GM12878 (cell line): ENCODE measurements at regions not wholly inside any gene's neighbourhood (a gene's known extent, or its start where the extent isn't known, plus 50 kb on each side); places are given as distances from the start of the nearest gene placed in this dataset.

ENCODE experiments used
- ATAC-seq: fragments of 200-7000 bp; cut with Tn5 transposase; 3 replicates; pipeline ENCODE4 v1.9.1; 2020; ENCODE audit warnings: mild to moderate bottlenecking, moderate library complexity
- BruUV-seq: library from RNA; stranded (reverse); fragments of 400-500 nt; replicated peaks from 2 replicates; lab custom pipeline; 2021; lab: Mats Ljungman, UMichigan
- CTCF ChIA-PET: fragments of 300-600 bp; sonication (Branson Sonifier 250); formaldehyde crosslinking; extraction: SDS; loops from one replicate; lab custom pipeline; 2021; ENCODE audit warnings: inconsistent platforms; lab: Yijun Ruan, JAX
- POLR2A ChIA-PET: fragments of 350-600 bp; formaldehyde crosslinking; extraction: SDS; loops from one replicate; lab custom pipeline; 2021; ENCODE audit warnings: inconsistent platforms; lab: Charles Lee
- RAD21 ChIA-PET: fragments of 300-600 bp; sonication (Branson Sonifier 250); formaldehyde crosslinking; loops from one replicate; lab custom pipeline; 2023; ENCODE audit warnings: antibody characterized with exemption; ENCODE audit not compliant: unreplicated experiment; lab: Charles Lee
- SMC1A ChIA-PET: fragments of 300-600 bp; sonication (Branson Sonifier 250); formaldehyde crosslinking; loops from one replicate; lab custom pipeline; 2023; ENCODE audit not compliant: unreplicated experiment, uncharacterized antibody; lab: Charles Lee
- DNase-seq: peaks from one replicate; pipeline ENCODE4 v3.0.0-alpha.2; 2011; ENCODE audit warnings: low read depth, low spot score
- FAIRE-seq: peaks from 3 replicates; lab custom pipeline; 2011; peaks lifted over from hg19 to GRCh38; lab: Jason Lieb, UNC
- H2AFZ ChIP-seq: 2 replicates; pipeline ENCODE4 v1.6.0; 2011; ENCODE audit warnings: low read depth, low read length, control low read depth; ENCODE audit not compliant: control insufficient read depth
- H3K27ac ChIP-seq: 2 replicates; pipeline ENCODE4 v1.5.1; 2011; ENCODE audit warnings: control low read depth; ENCODE audit not compliant: control insufficient read depth, insufficient read depth
- H3K27me3 ChIP-seq, 2 experiments: replicated peaks in 1 of 2; 2 replicates each; pipeline versions ENCODE4 v1.6.0 to v1.6.1; 2011; ENCODE audit warnings: low read length in 1 of 2; ENCODE audit not compliant: control insufficient read depth in 2 of 2, insufficient read depth in 2 of 2
- H3K36me3 ChIP-seq, 2 experiments: 2 replicates each; pipeline ENCODE4 v1.5.1; 2011; ENCODE audit warnings: low read length in 1 of 2; ENCODE audit not compliant: control insufficient read depth in 2 of 2, insufficient read depth in 2 of 2
- H3K4me1 ChIP-seq: 2 replicates; pipeline ENCODE4 v1.6.1; 2011; ENCODE audit warnings: mild to moderate bottlenecking, low read length, moderate library complexity, mixed read lengths; ENCODE audit not compliant: control insufficient read depth, insufficient read depth
- H3K4me2 ChIP-seq: 2 replicates; pipeline ENCODE4 v1.6.0; 2011; ENCODE audit warnings: control low read depth; ENCODE audit not compliant: control insufficient read depth, insufficient read depth
- H3K4me3 ChIP-seq: fragments of 200-600 bp; sonication (generic); 2 replicates; pipeline ENCODE4 v1.5.1; 2016
- H3K79me2 ChIP-seq: 2 replicates; pipeline ENCODE4 v1.6.0; 2011; ENCODE audit warnings: low read length; ENCODE audit not compliant: control insufficient read depth, insufficient read depth
- H3K9ac ChIP-seq: 2 replicates; pipeline ENCODE4 v1.8.0; 2011; ENCODE audit warnings: low read length, control low read depth, mixed read lengths; ENCODE audit not compliant: control insufficient read depth, insufficient read depth
- H3K9me3 ChIP-seq: replicated peaks from 3 replicates; pipeline ENCODE4 v1.5.1; 2011; ENCODE audit warnings: mild to moderate bottlenecking, low read length; ENCODE audit not compliant: control insufficient read depth, insufficient read depth
- H4K20me1 ChIP-seq: 2 replicates; pipeline ENCODE4 v1.6.0; 2011; ENCODE audit not compliant: control insufficient read depth, insufficient read depth
- CHD4 ChIP-seq: fragments of 200-600 bp; sonication (generic); IDR thresholded peaks from 2 replicates; pipeline ENCODE4 v1.6.1; 2016; ENCODE audit warnings: mild to moderate bottlenecking
- EP300 ChIP-seq, 2 experiments: fragments of 150-350 bp in 1 of 2; IDR thresholded peaks; 2 replicates each; pipeline ENCODE4 v1.6.1; 2011 to 2012; ENCODE audit warnings: low read depth in 2 of 2, low read length in 2 of 2, borderline replicate concordance in 1 of 2, improper control_type of control experiment in 1 of 2, inconsistent platforms in 1 of 2; ENCODE audit not compliant: control insufficient read depth in 1 of 2
- HDAC6 ChIP-seq: fragments of 200-600 bp; sonication (generic); IDR thresholded peaks from one replicate; pipeline ENCODE4 v1.8.0; 2017; ENCODE audit warnings: antibody characterized with exemption; ENCODE audit not compliant: unreplicated experiment
- NFXL1 ChIP-seq: fragments of 450-650 bp; IDR thresholded peaks from 2 replicates; pipeline ENCODE4 v1.6.1; 2017; ENCODE audit warnings: antibody characterized with exemption, mild to moderate bottlenecking, borderline replicate concordance
- NRF1 ChIP-seq: conservative IDR thresholded peaks from 2 replicates; pipeline ENCODE4 v1.6.1; 2011; ENCODE audit warnings: mild to moderate bottlenecking, low read depth, low read length, improper control_type of control experiment
- RUNX3 ChIP-seq: IDR thresholded peaks from 2 replicates; pipeline ENCODE4 v1.6.1; 2012; ENCODE audit warnings: low read length, inconsistent platforms
- ZSCAN29 ChIP-seq: fragments of 450-650 bp; IDR thresholded peaks from 2 replicates; pipeline ENCODE4 v1.6.1; 2017; ENCODE audit warnings: mild to moderate bottlenecking, moderate library complexity
- WGBS: methylation state at CpG from one replicate; pipeline ENCODE4 v1.1.6; 2016; ENCODE audit warnings: low lambda C conversion rate; ENCODE audit not compliant: insufficient replicate concordance, insufficient coverage; ENCODE audit errors: missing lambda C conversion rate; 5-methylcytosine and 5-hydroxymethylcytosine counted together
- in situ Hi-C: fragments of 300-500 bp; cut with MboI; formaldehyde crosslinking; loops from 9 replicates; pipeline ENCODE4 v1.14.3; 2018; ENCODE audit warnings: mixed read lengths
- intact Hi-C: fragments of 100-400 bp; cut with micrococcal nuclease; formaldehyde crosslinking; loops from one replicate; pipeline ENCODE4 v1.14.2; 2022; ENCODE audit not compliant: unreplicated experiment
- TF ChIP-seq, protein P1 (sequence below): fragments of 150-350 bp; IDR thresholded peaks from 2 replicates; pipeline ENCODE4 v1.6.1; 2016; ENCODE audit warnings: low read depth, low read length
- TF ChIP-seq, protein P2 (sequence below): IDR thresholded peaks from 2 replicates; pipeline ENCODE4 v1.6.1; 2011; ENCODE audit warnings: low read depth, low read length, improper control_type of control experiment, borderline replicate concordance
- TF ChIP-seq, protein P3 (sequence below): fragments of 450-650 bp; IDR thresholded peaks from 2 replicates; pipeline ENCODE4 v1.6.1; 2017; ENCODE audit warnings: mild to moderate bottlenecking, low read depth, inconsistent platforms; ENCODE audit not compliant: poor library complexity, severe bottlenecking
- TF ChIP-seq, protein P4 (sequence below): IDR thresholded peaks from 2 replicates; pipeline ENCODE4 v1.6.1; 2011; ENCODE audit warnings: low read depth, mild to moderate bottlenecking, low read length, moderate library complexity, borderline replicate concordance; ENCODE audit errors: extremely low read depth
- TF ChIP-seq, protein P5 (sequence below): fragments of 450-650 bp; IDR thresholded peaks from 2 replicates; pipeline ENCODE4 v1.6.1; 2017; ENCODE audit warnings: borderline replicate concordance

DNA sequence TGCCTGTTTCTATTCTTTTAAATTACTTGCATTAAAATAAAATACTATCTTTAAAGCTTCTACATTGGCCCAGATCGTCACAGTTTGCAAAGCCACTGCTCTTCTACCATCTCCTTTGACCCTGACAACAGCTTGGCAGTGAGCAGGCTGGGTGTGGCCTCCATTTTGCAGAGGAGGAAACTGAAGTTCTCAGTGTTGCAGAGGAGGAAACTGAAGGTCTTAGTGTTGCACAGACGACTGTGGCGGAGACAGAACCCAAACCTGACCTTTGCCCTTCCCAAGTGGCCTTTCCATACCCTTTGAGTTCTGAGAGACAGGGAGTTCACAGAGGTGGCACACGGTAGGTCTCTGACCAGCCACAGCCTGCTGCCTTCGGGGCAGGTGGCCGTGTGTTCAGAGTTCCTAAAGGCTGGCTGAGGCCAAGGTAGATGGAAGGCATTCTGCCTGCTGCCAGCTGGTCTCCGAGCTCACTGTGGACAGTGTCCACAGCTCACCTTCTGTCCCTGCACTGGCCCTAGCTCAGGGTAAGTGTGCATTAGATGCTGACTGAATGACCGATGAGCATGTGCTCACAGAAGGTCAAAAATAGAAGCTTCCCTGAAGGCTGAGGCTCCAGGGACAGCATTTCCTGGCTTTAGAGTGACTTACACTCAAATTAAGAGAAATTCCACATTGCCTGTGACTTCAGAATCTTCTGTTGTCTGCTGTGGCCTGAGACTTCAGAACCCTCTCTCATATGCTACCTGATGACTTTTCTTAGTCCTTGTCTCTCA lies 113.5 kb upstream of the SLC24A3 start:
- no peak overlapping the region for H3K9ac ChIP-seq
- no peak overlapping the region for H2AFZ ChIP-seq
- TF ChIP-seq, protein P1, sequence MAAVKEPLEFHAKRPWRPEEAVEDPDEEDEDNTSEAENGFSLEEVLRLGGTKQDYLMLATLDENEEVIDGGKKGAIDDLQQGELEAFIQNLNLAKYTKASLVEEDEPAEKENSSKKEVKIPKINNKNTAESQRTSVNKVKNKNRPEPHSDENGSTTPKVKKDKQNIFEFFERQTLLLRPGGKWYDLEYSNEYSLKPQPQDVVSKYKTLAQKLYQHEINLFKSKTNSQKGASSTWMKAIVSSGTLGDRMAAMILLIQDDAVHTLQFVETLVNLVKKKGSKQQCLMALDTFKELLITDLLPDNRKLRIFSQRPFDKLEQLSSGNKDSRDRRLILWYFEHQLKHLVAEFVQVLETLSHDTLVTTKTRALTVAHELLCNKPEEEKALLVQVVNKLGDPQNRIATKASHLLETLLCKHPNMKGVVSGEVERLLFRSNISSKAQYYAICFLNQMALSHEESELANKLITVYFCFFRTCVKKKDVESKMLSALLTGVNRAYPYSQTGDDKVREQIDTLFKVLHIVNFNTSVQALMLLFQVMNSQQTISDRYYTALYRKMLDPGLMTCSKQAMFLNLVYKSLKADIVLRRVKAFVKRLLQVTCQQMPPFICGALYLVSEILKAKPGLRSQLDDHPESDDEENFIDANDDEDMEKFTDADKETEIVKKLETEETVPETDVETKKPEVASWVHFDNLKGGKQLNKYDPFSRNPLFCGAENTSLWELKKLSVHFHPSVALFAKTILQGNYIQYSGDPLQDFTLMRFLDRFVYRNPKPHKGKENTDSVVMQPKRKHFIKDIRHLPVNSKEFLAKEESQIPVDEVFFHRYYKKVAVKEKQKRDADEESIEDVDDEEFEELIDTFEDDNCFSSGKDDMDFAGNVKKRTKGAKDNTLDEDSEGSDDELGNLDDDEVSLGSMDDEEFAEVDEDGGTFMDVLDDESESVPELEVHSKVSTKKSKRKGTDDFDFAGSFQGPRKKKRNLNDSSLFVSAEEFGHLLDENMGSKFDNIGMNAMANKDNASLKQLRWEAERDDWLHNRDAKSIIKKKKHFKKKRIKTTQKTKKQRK: no peak
- TF ChIP-seq RUNX3: no peak
- TF ChIP-seq, protein P2, sequence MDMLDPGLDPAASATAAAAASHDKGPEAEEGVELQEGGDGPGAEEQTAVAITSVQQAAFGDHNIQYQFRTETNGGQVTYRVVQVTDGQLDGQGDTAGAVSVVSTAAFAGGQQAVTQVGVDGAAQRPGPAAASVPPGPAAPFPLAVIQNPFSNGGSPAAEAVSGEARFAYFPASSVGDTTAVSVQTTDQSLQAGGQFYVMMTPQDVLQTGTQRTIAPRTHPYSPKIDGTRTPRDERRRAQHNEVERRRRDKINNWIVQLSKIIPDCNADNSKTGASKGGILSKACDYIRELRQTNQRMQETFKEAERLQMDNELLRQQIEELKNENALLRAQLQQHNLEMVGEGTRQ: no peak
- TF ChIP-seq, protein P3, sequence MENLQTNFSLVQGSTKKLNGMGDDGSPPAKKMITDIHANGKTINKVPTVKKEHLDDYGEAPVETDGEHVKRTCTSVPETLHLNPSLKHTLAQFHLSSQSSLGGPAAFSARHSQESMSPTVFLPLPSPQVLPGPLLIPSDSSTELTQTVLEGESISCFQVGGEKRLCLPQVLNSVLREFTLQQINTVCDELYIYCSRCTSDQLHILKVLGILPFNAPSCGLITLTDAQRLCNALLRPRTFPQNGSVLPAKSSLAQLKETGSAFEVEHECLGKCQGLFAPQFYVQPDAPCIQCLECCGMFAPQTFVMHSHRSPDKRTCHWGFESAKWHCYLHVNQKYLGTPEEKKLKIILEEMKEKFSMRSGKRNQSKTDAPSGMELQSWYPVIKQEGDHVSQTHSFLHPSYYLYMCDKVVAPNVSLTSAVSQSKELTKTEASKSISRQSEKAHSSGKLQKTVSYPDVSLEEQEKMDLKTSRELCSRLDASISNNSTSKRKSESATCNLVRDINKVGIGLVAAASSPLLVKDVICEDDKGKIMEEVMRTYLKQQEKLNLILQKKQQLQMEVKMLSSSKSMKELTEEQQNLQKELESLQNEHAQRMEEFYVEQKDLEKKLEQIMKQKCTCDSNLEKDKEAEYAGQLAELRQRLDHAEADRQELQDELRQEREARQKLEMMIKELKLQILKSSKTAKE: no peak
- TF ChIP-seq NFXL1: no peak
- TF ChIP-seq CHD4: no peak
- TF ChIP-seq HDAC6: no peak
- TF ChIP-seq NRF1: no peak
- TF ChIP-seq, protein P4, sequence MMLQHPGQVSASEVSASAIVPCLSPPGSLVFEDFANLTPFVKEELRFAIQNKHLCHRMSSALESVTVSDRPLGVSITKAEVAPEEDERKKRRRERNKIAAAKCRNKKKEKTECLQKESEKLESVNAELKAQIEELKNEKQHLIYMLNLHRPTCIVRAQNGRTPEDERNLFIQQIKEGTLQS: no peak
- TF ChIP-seq, protein P5, sequence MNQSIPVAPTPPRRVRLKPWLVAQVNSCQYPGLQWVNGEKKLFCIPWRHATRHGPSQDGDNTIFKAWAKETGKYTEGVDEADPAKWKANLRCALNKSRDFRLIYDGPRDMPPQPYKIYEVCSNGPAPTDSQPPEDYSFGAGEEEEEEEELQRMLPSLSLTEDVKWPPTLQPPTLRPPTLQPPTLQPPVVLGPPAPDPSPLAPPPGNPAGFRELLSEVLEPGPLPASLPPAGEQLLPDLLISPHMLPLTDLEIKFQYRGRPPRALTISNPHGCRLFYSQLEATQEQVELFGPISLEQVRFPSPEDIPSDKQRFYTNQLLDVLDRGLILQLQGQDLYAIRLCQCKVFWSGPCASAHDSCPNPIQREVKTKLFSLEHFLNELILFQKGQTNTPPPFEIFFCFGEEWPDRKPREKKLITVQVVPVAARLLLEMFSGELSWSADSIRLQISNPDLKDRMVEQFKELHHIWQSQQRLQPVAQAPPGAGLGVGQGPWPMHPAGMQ: no peak
- TF ChIP-seq EP300 (IDR thresholded peaks at IDR 0.05; ENCODE audit: borderline replicate concordance in 1 of 2, control insufficient read depth in 1 of 2, low read depth in 2 of 2, low read length in 2 of 2): no peak
- no peak for TF ChIP-seq ZSCAN29

More for the DNA sequence above, 113.5 kb upstream of the SLC24A3 start:
- Histone ChIP-seq H3K4me1 (no peaks in the 10 kb centered on the region), H3K4me2 (no peak overlapping the region), H4K20me1 (no peaks in the 10 kb centered on the region), H3K27me3 (no peaks in the 10 kb centered on the region), H3K4me3 (no peak overlapping the region), H3K27ac (no peak overlapping the region), H3K36me3 (no peaks in the 10 kb centered on the region), H3K79me2 (no peaks in the 10 kb centered on the region), H3K9me3 (no peaks in the 10 kb centered on the region)
- ChIA-PET SMC1A (interaction anchor here (0.7 to 2.4 kb wide), 2 partner anchors 12 to 25 kb away, joined by 3 to 8 read pairs; no protein-coding TSS in a partner anchor), CTCF (no interaction called here), POLR2A (no interaction called here), RAD21 (no interaction called here)
- in situ Hi-C loops: no loop called here
- DNase-seq: no peak
- intact Hi-C loops: no loop called here
- WGBS: 13% methylated on average over 8 of the region's 8 CpGs
- no peak for ATAC-seq
- BruUV-seq: no TSS peak
- no peak for FAIRE-seq
